ENCODE measurements at regions not wholly inside any gene's neighbourhood (a gene's known extent, or its start where the extent isn't known, plus 50 kb on each side); places are given as distances from the start of the nearest gene placed in this dataset.

GRCh38 chr10:10198363-10198762 is 819.3 kb upstream of the CELF2 start:
- H3K9me3 ChIP-seq (ENCODE audit: control insufficient read depth, insufficient read depth, low read length): no peaks in the 10 kb centered on the region
- no peaks in the 10 kb centered on the region for H3K27me3 ChIP-seq (ENCODE audit: control insufficient read depth, insufficient read depth, low read length)
- no CpG with 5 or more reads among the region's 6 CpGs for WGBS (ENCODE audit: insufficient coverage, insufficient read length)
- no peak for DNase-seq (ENCODE audit: low read depth, low spot score)
- no peak overlapping the region for H3K27ac ChIP-seq (ENCODE audit: low read length)
- no peaks in the 10 kb centered on the region for H3K36me3 ChIP-seq (ENCODE audit: control insufficient read depth, insufficient read depth, low read length)
- H3K4me3 ChIP-seq (ENCODE audit: low read length): no peak overlapping the region
- H3K4me1 ChIP-seq (ENCODE audit: control insufficient read depth, insufficient read depth, low read length): no peaks in the 10 kb centered on the region

- Histone ChIP-seq H3K4me3 (ENCODE audit: low read length) (no peak overlapping the region), H3K9me3 (ENCODE audit: control insufficient read depth, insufficient read depth, low read length) (no peaks in the 10 kb centered on the region), H3K36me3 (ENCODE audit: control insufficient read depth, insufficient read depth, low read length) (no peaks in the 10 kb centered on the region), H3K4me1 (ENCODE audit: control insufficient read depth, insufficient read depth, low read length) (no peaks in the 10 kb centered on the region), H3K27me3 (ENCODE audit: control insufficient read depth, insufficient read depth, low read length) (no peaks in the 10 kb centered on the region), H3K27ac (ENCODE audit: low read length) (no peak overlapping the region)
- no CpG with 5 or more reads among the region's 2 CpGs for WGBS (ENCODE audit: insufficient coverage, insufficient read length)
- no peak for DNase-seq (ENCODE audit: low read depth, low spot score)
These were observed 813.3 kb upstream of the CELF2 start for GRCh38 chr10:10204415-10204814.

GRCh38 chr10:10205906-10206305 is 811.8 kb upstream of the CELF2 start:
- Histone ChIP-seq H3K4me1 (ENCODE audit: control insufficient read depth, insufficient read depth, low read length) (no peaks in the 10 kb centered on the region), H3K27me3 (ENCODE audit: control insufficient read depth, insufficient read depth, low read length) (no peaks in the 10 kb centered on the region), H3K27ac (ENCODE audit: low read length) (no peak overlapping the region), H3K4me3 (ENCODE audit: low read length) (no peak overlapping the region), H3K36me3 (ENCODE audit: control insufficient read depth, insufficient read depth, low read length) (no peaks in the 10 kb centered on the region), H3K9me3 (ENCODE audit: control insufficient read depth, insufficient read depth, low read length) (no peaks in the 10 kb centered on the region)
- WGBS (ENCODE audit: insufficient coverage, insufficient read length): no CpG with 5 or more reads among the region's 2 CpGs
- DNase-seq (ENCODE audit: low read depth, low spot score): no peak

- Histone ChIP-seq H3K27ac (ENCODE audit: low read length) (no peak overlapping the region), H3K4me3 (ENCODE audit: low read length) (no peak overlapping the region), H3K27me3 (ENCODE audit: control insufficient read depth, insufficient read depth, low read length) (no peaks in the 10 kb centered on the region), H3K9me3 (ENCODE audit: control insufficient read depth, insufficient read depth, low read length) (no peaks in the 10 kb centered on the region), H3K4me1 (ENCODE audit: control insufficient read depth, insufficient read depth, low read length) (no peaks in the 10 kb centered on the region), H3K36me3 (ENCODE audit: control insufficient read depth, insufficient read depth, low read length) (no peaks in the 10 kb centered on the region)
- no CpG with 5 or more reads among the region's 3 CpGs for WGBS (ENCODE audit: insufficient coverage, insufficient read length)
- no peak for DNase-seq (ENCODE audit: low read depth, low spot score)
These were observed 810.1 kb upstream of the CELF2 start for GRCh38 chr10:10207538-10207937.

- H3K4me3 ChIP-seq (ENCODE audit: low read length): no peak overlapping the region
- H3K4me1 ChIP-seq (ENCODE audit: control insufficient read depth, insufficient read depth, low read length): no peaks in the 10 kb centered on the region
- H3K27me3 ChIP-seq (ENCODE audit: control insufficient read depth, insufficient read depth, low read length): no peaks in the 10 kb centered on the region
- H3K9me3 ChIP-seq (ENCODE audit: control insufficient read depth, insufficient read depth, low read length): no peaks in the 10 kb centered on the region
- no CpG with 5 or more reads among the region's 4 CpGs for WGBS (ENCODE audit: insufficient coverage, insufficient read length)
- no peaks in the 10 kb centered on the region for H3K36me3 ChIP-seq (ENCODE audit: control insufficient read depth, insufficient read depth, low read length)
- DNase-seq (ENCODE audit: low read depth, low spot score): no peak
- H3K27ac ChIP-seq (ENCODE audit: low read length): no peak overlapping the region
These were observed 809.5 kb upstream of the CELF2 start for GRCh38 chr10:10208196-10208595.

- Histone ChIP-seq H3K9me3 (ENCODE audit: control insufficient read depth, insufficient read depth, low read length) (no peaks in the 10 kb centered on the region), H3K36me3 (ENCODE audit: control insufficient read depth, insufficient read depth, low read length) (no peaks in the 10 kb centered on the region), H3K4me3 (ENCODE audit: low read length) (no peak overlapping the region), H3K4me1 (ENCODE audit: control insufficient read depth, insufficient read depth, low read length) (no peaks in the 10 kb centered on the region), H3K27me3 (ENCODE audit: control insufficient read depth, insufficient read depth, low read length) (no peaks in the 10 kb centered on the region), H3K27ac (ENCODE audit: low read length) (no peak overlapping the region)
- no peak for DNase-seq (ENCODE audit: low read depth, low spot score)
- WGBS (ENCODE audit: insufficient coverage, insufficient read length): no CpG with 5 or more reads among the region's 3 CpGs
These were observed 808.5 kb upstream of the CELF2 start for GRCh38 chr10:10209167-10209566.

- Histone ChIP-seq H3K27ac (ENCODE audit: low read length) (no peak overlapping the region), H3K4me1 (ENCODE audit: control insufficient read depth, insufficient read depth, low read length) (no peaks in the 10 kb centered on the region), H3K36me3 (ENCODE audit: control insufficient read depth, insufficient read depth, low read length) (no peaks in the 10 kb centered on the region), H3K4me3 (ENCODE audit: low read length) (no peak overlapping the region), H3K27me3 (ENCODE audit: control insufficient read depth, insufficient read depth, low read length) (no peaks in the 10 kb centered on the region), H3K9me3 (ENCODE audit: control insufficient read depth, insufficient read depth, low read length) (no peaks in the 10 kb centered on the region)
- no peak for DNase-seq (ENCODE audit: low read depth, low spot score)
These were observed 806.3 kb upstream of the CELF2 start for GRCh38 chr10:10211409-10211808.

GRCh38 chr10:10213237-10213636 is 804.4 kb upstream of the CELF2 start:
- Histone ChIP-seq H3K4me3 (ENCODE audit: low read length) (no peak overlapping the region), H3K36me3 (ENCODE audit: control insufficient read depth, insufficient read depth, low read length) (no peaks in the 10 kb centered on the region), H3K27ac (ENCODE audit: low read length) (no peak overlapping the region), H3K27me3 (ENCODE audit: control insufficient read depth, insufficient read depth, low read length) (no peaks in the 10 kb centered on the region), H3K9me3 (ENCODE audit: control insufficient read depth, insufficient read depth, low read length) (no peaks in the 10 kb centered on the region), H3K4me1 (ENCODE audit: control insufficient read depth, insufficient read depth, low read length) (no peaks in the 10 kb centered on the region)
- no peak for DNase-seq (ENCODE audit: low read depth, low spot score)
- no CpG with 5 or more reads among the region's 5 CpGs for WGBS (ENCODE audit: insufficient coverage, insufficient read length)

- Histone ChIP-seq H3K36me3 (ENCODE audit: control insufficient read depth, insufficient read depth, low read length) (no peaks in the 10 kb centered on the region), H3K27ac (ENCODE audit: low read length) (no peak overlapping the region), H3K9me3 (ENCODE audit: control insufficient read depth, insufficient read depth, low read length) (no peaks in the 10 kb centered on the region), H3K27me3 (ENCODE audit: control insufficient read depth, insufficient read depth, low read length) (no peaks in the 10 kb centered on the region), H3K4me3 (ENCODE audit: low read length) (no peak overlapping the region), H3K4me1 (ENCODE audit: control insufficient read depth, insufficient read depth, low read length) (no peaks in the 10 kb centered on the region)
- no CpG with 5 or more reads among the region's 4 CpGs for WGBS (ENCODE audit: insufficient coverage, insufficient read length)
- no peak for DNase-seq (ENCODE audit: low read depth, low spot score)
These were observed 795.3 kb upstream of the CELF2 start for GRCh38 chr10:10222304-10222841.

- H3K27me3 ChIP-seq (ENCODE audit: control insufficient read depth, insufficient read depth, low read length): no peaks in the 10 kb centered on the region
- H3K4me1 ChIP-seq (ENCODE audit: control insufficient read depth, insufficient read depth, low read length): no peaks in the 10 kb centered on the region
- DNase-seq (ENCODE audit: low read depth, low spot score): no peak
- WGBS (ENCODE audit: insufficient coverage, insufficient read length): no CpG with 5 or more reads among the region's 3 CpGs
- no peaks in the 10 kb centered on the region for H3K36me3 ChIP-seq (ENCODE audit: control insufficient read depth, insufficient read depth, low read length)
- H3K4me3 ChIP-seq (ENCODE audit: low read length): no peak overlapping the region
- H3K27ac ChIP-seq (ENCODE audit: low read length): no peak overlapping the region
- H3K9me3 ChIP-seq (ENCODE audit: control insufficient read depth, insufficient read depth, low read length): no peaks in the 10 kb centered on the region
These were observed 794.5 kb upstream of the CELF2 start for GRCh38 chr10:10223131-10223530.

- Histone ChIP-seq H3K27ac (ENCODE audit: low read length) (no peak overlapping the region), H3K4me3 (ENCODE audit: low read length) (no peak overlapping the region), H3K36me3 (ENCODE audit: control insufficient read depth, insufficient read depth, low read length) (no peaks in the 10 kb centered on the region), H3K27me3 (ENCODE audit: control insufficient read depth, insufficient read depth, low read length) (no peaks in the 10 kb centered on the region), H3K4me1 (ENCODE audit: control insufficient read depth, insufficient read depth, low read length) (no peaks in the 10 kb centered on the region), H3K9me3 (ENCODE audit: control insufficient read depth, insufficient read depth, low read length) (no peaks in the 10 kb centered on the region)
- no CpG with 5 or more reads among the region's 4 CpGs for WGBS (ENCODE audit: insufficient coverage, insufficient read length)
- DNase-seq (ENCODE audit: low read depth, low spot score): no peak
These were observed 792.5 kb upstream of the CELF2 start for GRCh38 chr10:10225136-10225676.

All from iPS DF 6.9 (cell line).